ENCODE measurements at regions not wholly inside any gene's neighbourhood (a gene's known extent, or its start where the extent isn't known, plus 50 kb on each side); places are given as distances from the start of the nearest gene placed in this dataset.

GRCh38 chr14:94974893-94975292, 182.4 kb downstream of the DICER1 start:
- no peaks in the 10 kb centered on the region for H3K27me3 ChIP-seq
- no peaks in the 10 kb centered on the region for H3K36me3 ChIP-seq
- TF ChIP-seq POLR2A (IDR thresholded peaks at IDR 0.05) (no peak), CTCF (IDR thresholded peaks at IDR 0.05) (no peak)
- DNase-seq: no peak
- intact Hi-C loops (cut with DNase I): no loop called here
- H3K4me1 ChIP-seq: no peaks in the 10 kb centered on the region
- no peak overlapping the region for H3K27ac ChIP-seq
- H3K9me3 ChIP-seq: no peaks in the 10 kb centered on the region
- 55 to 63% methylated on average over 3 of the region's 3 CpGs for WGBS, 2 donors
- no peak overlapping the region for H3K4me3 ChIP-seq (replicated peaks in 1 of 3)

GRCh38 chr14:94974422-94974821, 182.9 kb downstream of the DICER1 start:
- TF ChIP-seq CTCF (IDR thresholded peaks at IDR 0.05) (no peak), POLR2A (IDR thresholded peaks at IDR 0.05) (no peak)
- Histone ChIP-seq H3K9me3 (no peaks in the 10 kb centered on the region), H3K27me3 (no peaks in the 10 kb centered on the region), H3K27ac (no peak overlapping the region), H3K36me3 (no peaks in the 10 kb centered on the region), H3K4me1 (no peaks in the 10 kb centered on the region), H3K4me3 (replicated peaks in 1 of 3) (no peak overlapping the region)
- intact Hi-C loops (cut with DNase I): no loop called here
- WGBS, 2 donors: 81 to 86% methylated on average over 2 of the region's 2 CpGs
- no peak for DNase-seq

- Histone ChIP-seq H3K27ac (peak overlapping the region in 1 of 3 donors; percentile 17), H3K27me3 (no peaks in the 10 kb centered on the region), H3K9me3 (no peaks in the 10 kb centered on the region), H3K4me1 (no peaks in the 10 kb centered on the region), H3K36me3 (no peaks in the 10 kb centered on the region), H3K4me3 (replicated peaks in 1 of 3) (no peak overlapping the region)
- WGBS, 2 donors: 66 to 78% methylated on average over 10 of the region's 10 CpGs
- no peak for TF ChIP-seq POLR2A (IDR thresholded peaks at IDR 0.05)
- no peak for TF ChIP-seq CTCF (IDR thresholded peaks at IDR 0.05)
- intact Hi-C loops (cut with DNase I): no loop called here
- DNase-seq: peak in 1 of 2 donors; percentile 3
Observed at GRCh38 chr14:94971750-94972149, 185.6 kb downstream of the DICER1 start.

- Histone ChIP-seq H3K27me3 (no peaks in the 10 kb centered on the region), H3K4me3 (replicated peaks in 1 of 3) (no peak overlapping the region), H3K36me3 (no peaks in the 10 kb centered on the region), H3K9me3 (no peaks in the 10 kb centered on the region), H3K4me1 (no peaks in the 10 kb centered on the region), H3K27ac (peak overlapping the region in 1 of 3 donors; percentile 17)
- intact Hi-C loops (cut with DNase I): no loop called here
- TF ChIP-seq POLR2A (IDR thresholded peaks at IDR 0.05): no peak
- no peak for TF ChIP-seq CTCF (IDR thresholded peaks at IDR 0.05)
- WGBS, 2 donors: 65 to 77% methylated on average over 2 of the region's 2 CpGs
- DNase-seq: no peak
Observed at GRCh38 chr14:94970941-94971730, 186.2 kb downstream of the DICER1 start.

GRCh38 chr14:94969766-94970165, 187.6 kb downstream of the DICER1 start:
- H3K27ac ChIP-seq: no peak overlapping the region

More at GRCh38 chr14:94969766-94970165, 187.6 kb downstream of the DICER1 start:
- no peak for TF ChIP-seq POLR2A (IDR thresholded peaks at IDR 0.05)
- Histone ChIP-seq H3K4me1 (no peaks in the 10 kb centered on the region), H3K4me3 (replicated peaks in 1 of 3) (no peak overlapping the region), H3K27me3 (no peaks in the 10 kb centered on the region), H3K36me3 (no peaks in the 10 kb centered on the region), H3K9me3 (no peaks in the 10 kb centered on the region)
- no peak for DNase-seq
- WGBS, 2 donors: 55 to 65% methylated on average over 4 of the region's 4 CpGs
- intact Hi-C loops (cut with DNase I): no loop called here

Data from thyroid gland (tissue), 4 donors.